ENCODE measurements at regions not wholly inside any gene's neighbourhood (a gene's known extent, or its start where the extent isn't known, plus 50 kb on each side); places are given as distances from the start of the nearest gene placed in this dataset.

GRCh38 chr12:30874455-30875321, 51.9 kb upstream of the TSPAN11 start:
- DNase-seq, result no peak

- no peak for DNase-seq
Observed at GRCh38 chr12:30870491-30871265, 55.9 kb upstream of the TSPAN11 start.

GRCh38 chr12:30867415-30867814, 59.1 kb upstream of the TSPAN11 start:
- no peak for DNase-seq

GRCh38 chr12:30866256-30866655, 60.3 kb upstream of the TSPAN11 start:
- no peak for DNase-seq

- DNase-seq, result no peak
Observed at GRCh38 chr12:30863839-30864238, 62.7 kb upstream of the TSPAN11 start.

- peak; percentile 74 for DNase-seq
Observed at GRCh38 chr12:30862486-30862885, 64.1 kb upstream of the TSPAN11 start.

GRCh38 chr12:30859226-30859625, 67.3 kb upstream of the TSPAN11 start:
- DNase-seq, result no peak

GRCh38 chr12:30858471-30858870, 68.1 kb upstream of the TSPAN11 start:
- no peak for DNase-seq

- DNase-seq, result no peak
Observed at GRCh38 chr12:30853561-30854133, 72.9 kb upstream of the TSPAN11 start.

GRCh38 chr12:30850684-30851083, 75.9 kb upstream of the TSPAN11 start:
- no peak for DNase-seq

- peak; percentile 66 for DNase-seq
Observed at GRCh38 chr12:30847259-30847658, 79.3 kb upstream of the TSPAN11 start.

GRCh38 chr12:30846776-30847175, 79.8 kb upstream of the TSPAN11 start:
- DNase-seq, result no peak

GRCh38 chr12:30845676-30846075, 80.9 kb upstream of the TSPAN11 start:
- DNase-seq, result no peak

GRCh38 chr12:30843211-30843610, 83.3 kb upstream of the TSPAN11 start:
- DNase-seq, result no peak

- no peak for DNase-seq
Observed at GRCh38 chr12:30840715-30841114, 85.8 kb upstream of the TSPAN11 start.

GRCh38 chr12:30839643-30840220, 85.0 kb upstream of the CAPRIN2 start:
- no peak for DNase-seq

GRCh38 chr12:30837595-30837994, 82.8 kb upstream of the CAPRIN2 start:
- DNase-seq, result no peak

GRCh38 chr12:30836656-30837445, 82.1 kb upstream of the CAPRIN2 start:
- no peak for DNase-seq

GRCh38 chr12:30835216-30835615, 80.5 kb upstream of the CAPRIN2 start:
- DNase-seq, result no peak

- no peak for DNase-seq
Observed at GRCh38 chr12:30830751-30831150, 76.0 kb upstream of the CAPRIN2 start.

- no peak for DNase-seq
Observed at GRCh38 chr12:30829876-30830275, 75.1 kb upstream of the CAPRIN2 start.

- no peak for DNase-seq
Observed at GRCh38 chr12:30828686-30829085, 73.9 kb upstream of the CAPRIN2 start.

All from fibroblast of skin of right biceps (primary cell).